ENCODE measurements at regions not wholly inside any gene's neighbourhood (a gene's known extent, or its start where the extent isn't known, plus 50 kb on each side); places are given as distances from the start of the nearest gene placed in this dataset.
"Not testable (repeated sequence)": the region's sequence is repeated elsewhere in the genome, so short reads cannot be mapped to it uniquely, and the experiment has no call there.

GRCh38 chr5:100066020-100066419 is 469.2 kb upstream of the FAM174A start:
- not testable (repeated sequence) for H3K9me3 ChIP-seq (ENCODE audit: control insufficient read depth in 2 of 2, insufficient read depth in 1 of 2, low read length in 1 of 2); H3K36me3 ChIP-seq (ENCODE audit: control insufficient read depth in 2 of 2, insufficient read depth in 2 of 2, low read length in 1 of 2); H3K27ac ChIP-seq (ENCODE audit: low read depth in 1 of 2, low read length in 1 of 2); H3K4me1 ChIP-seq (ENCODE audit: control insufficient read depth in 2 of 2, insufficient read depth in 2 of 2, low read length in 2 of 2); DNase-seq (ENCODE audit: low read depth in 6 of 9, low spot score in 9 of 9); H3K4me3 ChIP-seq (ENCODE audit: low read length in 2 of 2); H3K27me3 ChIP-seq (ENCODE audit: control insufficient read depth in 2 of 2, insufficient read depth in 1 of 2, low read length in 1 of 2)
- WGBS, result 96% methylated on average over 17 of the region's 17 CpGs

DNA sequence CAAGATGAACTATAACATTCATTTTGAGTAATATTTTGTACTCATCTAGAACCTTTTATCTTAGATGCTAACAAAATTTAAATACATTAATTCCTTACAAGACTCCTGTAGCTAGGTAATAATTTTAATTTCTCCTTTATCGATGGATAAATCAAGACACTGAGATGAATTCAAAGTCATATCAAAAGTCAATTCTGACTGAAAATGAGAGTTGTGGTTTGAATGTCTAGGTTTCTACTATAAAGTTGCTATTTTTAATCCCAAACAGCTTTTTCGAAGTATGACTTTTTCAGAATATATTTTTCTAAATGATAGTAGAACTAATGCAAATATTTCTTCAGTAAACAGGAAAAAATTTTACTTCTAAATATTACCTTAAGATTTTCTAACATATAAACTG is 491.7 kb upstream of the FAM174A start:
- Histone ChIP-seq H3K36me3 (ENCODE audit: control insufficient read depth in 2 of 2, insufficient read depth in 2 of 2, low read length in 1 of 2) (no peaks in the 10 kb centered on the region), H3K4me3 (ENCODE audit: low read length in 2 of 2) (no peak overlapping the region), H3K27me3 (ENCODE audit: control insufficient read depth in 2 of 2, insufficient read depth in 1 of 2, low read length in 1 of 2) (no peaks in the 10 kb centered on the region), H3K27ac (ENCODE audit: low read depth in 1 of 2, low read length in 1 of 2) (no peak overlapping the region), H3K9me3 (ENCODE audit: control insufficient read depth in 2 of 2, insufficient read depth in 1 of 2, low read length in 1 of 2) (no peaks in the 10 kb centered on the region), H3K4me1 (ENCODE audit: control insufficient read depth in 2 of 2, insufficient read depth in 2 of 2, low read length in 2 of 2) (no peaks in the 10 kb centered on the region)
- DNase-seq (ENCODE audit: low read depth in 6 of 9, low spot score in 9 of 9), result no peak
- WGBS, result 92% methylated on average over 2 of the region's 2 CpGs

DNA sequence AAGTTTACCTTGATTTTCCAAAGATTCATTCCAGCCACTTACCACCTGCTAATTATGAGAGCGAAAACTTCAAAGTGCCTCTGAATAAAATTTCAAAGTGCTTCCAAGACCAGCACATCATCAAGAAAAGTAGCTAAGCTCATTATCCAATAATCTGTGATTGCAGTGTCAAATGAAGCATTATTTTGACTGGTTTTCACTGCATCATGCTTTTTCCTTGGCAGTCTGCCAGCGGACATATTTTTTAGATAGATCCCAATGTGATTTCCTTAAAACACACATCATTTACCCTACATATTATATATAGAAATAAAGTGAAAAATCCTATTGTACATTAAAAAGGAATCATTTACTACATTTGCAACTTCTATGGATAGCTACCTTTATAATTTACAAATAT is 508.6 kb upstream of the FAM174A start:
- WGBS, result 92% methylated on average over 2 of the region's 2 CpGs
- Histone ChIP-seq H3K4me3 (ENCODE audit: low read length in 2 of 2) (no peak overlapping the region), H3K9me3 (ENCODE audit: control insufficient read depth in 2 of 2, insufficient read depth in 1 of 2, low read length in 1 of 2) (no peaks in the 10 kb centered on the region), H3K27ac (ENCODE audit: low read depth in 1 of 2, low read length in 1 of 2) (no peak overlapping the region), H3K36me3 (ENCODE audit: control insufficient read depth in 2 of 2, insufficient read depth in 2 of 2, low read length in 1 of 2) (no peaks in the 10 kb centered on the region), H3K27me3 (ENCODE audit: control insufficient read depth in 2 of 2, insufficient read depth in 1 of 2, low read length in 1 of 2) (no peaks in the 10 kb centered on the region), H3K4me1 (ENCODE audit: control insufficient read depth in 2 of 2, insufficient read depth in 2 of 2, low read length in 2 of 2) (no peaks in the 10 kb centered on the region)
- no peak for DNase-seq (ENCODE audit: low read depth in 6 of 9, low spot score in 9 of 9)

- H3K4me3 ChIP-seq (ENCODE audit: low read length in 2 of 2), result no peak overlapping the region
- DNase-seq (ENCODE audit: low read depth in 6 of 9, low spot score in 9 of 9), result no peak
- no peak overlapping the region for H3K27ac ChIP-seq (ENCODE audit: low read depth in 1 of 2, low read length in 1 of 2)
- H3K9me3 ChIP-seq (ENCODE audit: control insufficient read depth in 2 of 2, insufficient read depth in 1 of 2, low read length in 1 of 2), result no peaks in the 10 kb centered on the region
- no peaks in the 10 kb centered on the region for H3K27me3 ChIP-seq (ENCODE audit: control insufficient read depth in 2 of 2, insufficient read depth in 1 of 2, low read length in 1 of 2)
- no peaks in the 10 kb centered on the region for H3K4me1 ChIP-seq (ENCODE audit: control insufficient read depth in 2 of 2, insufficient read depth in 2 of 2, low read length in 2 of 2)
- no peaks in the 10 kb centered on the region for H3K36me3 ChIP-seq (ENCODE audit: control insufficient read depth in 2 of 2, insufficient read depth in 2 of 2, low read length in 1 of 2)
Measured at GRCh38 chr5:100023536-100023935, 511.6 kb upstream of the FAM174A start.

DNA sequence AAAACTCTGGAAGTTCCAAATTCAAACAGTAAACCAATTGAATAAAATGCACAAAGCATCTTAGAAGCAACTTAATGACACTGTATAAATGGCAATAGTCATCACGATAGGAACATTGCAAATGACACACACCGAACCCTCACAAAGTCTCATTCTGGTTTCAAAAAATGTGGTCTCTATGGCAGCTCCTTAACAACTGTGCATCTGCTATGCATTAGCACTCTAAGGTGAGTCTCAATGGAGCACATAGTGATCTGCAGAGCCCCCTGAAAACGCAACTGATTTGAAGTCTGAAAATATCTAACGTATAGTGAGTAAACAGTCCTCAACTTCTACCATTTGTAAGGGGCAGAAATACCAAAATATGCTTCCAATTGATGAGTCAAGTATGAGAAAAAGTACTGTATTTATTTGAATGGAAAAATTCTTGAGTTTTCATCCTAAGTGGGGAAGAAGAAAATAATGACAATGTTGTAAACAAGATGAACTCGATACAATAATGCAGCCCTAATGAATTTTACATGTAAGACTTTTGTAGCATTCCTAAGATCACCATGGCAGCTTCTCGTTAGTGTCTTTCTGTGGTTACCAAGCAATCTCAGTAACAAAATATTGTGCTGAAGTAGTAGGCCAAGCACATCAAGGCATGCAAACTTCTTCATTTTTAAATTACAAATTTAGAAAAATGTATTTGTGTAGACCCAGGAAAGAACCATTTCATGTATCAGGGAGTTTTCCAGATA is 517.5 kb upstream of the FAM174A start:
- Histone ChIP-seq H3K9me3 (ENCODE audit: control insufficient read depth in 2 of 2, insufficient read depth in 1 of 2, low read length in 1 of 2) (no peaks in the 10 kb centered on the region), H3K27ac (ENCODE audit: low read depth in 1 of 2, low read length in 1 of 2) (no peak overlapping the region), H3K4me1 (ENCODE audit: control insufficient read depth in 2 of 2, insufficient read depth in 2 of 2, low read length in 2 of 2) (no peaks in the 10 kb centered on the region), H3K4me3 (ENCODE audit: low read length in 2 of 2) (no peak overlapping the region), H3K27me3 (ENCODE audit: control insufficient read depth in 2 of 2, insufficient read depth in 1 of 2, low read length in 1 of 2) (no peaks in the 10 kb centered on the region), H3K36me3 (ENCODE audit: control insufficient read depth in 2 of 2, insufficient read depth in 2 of 2, low read length in 1 of 2) (no peaks in the 10 kb centered on the region)
- 89% methylated on average over 6 of the region's 6 CpGs for WGBS
- DNase-seq (ENCODE audit: low read depth in 6 of 9, low spot score in 9 of 9), result no peak

DNA sequence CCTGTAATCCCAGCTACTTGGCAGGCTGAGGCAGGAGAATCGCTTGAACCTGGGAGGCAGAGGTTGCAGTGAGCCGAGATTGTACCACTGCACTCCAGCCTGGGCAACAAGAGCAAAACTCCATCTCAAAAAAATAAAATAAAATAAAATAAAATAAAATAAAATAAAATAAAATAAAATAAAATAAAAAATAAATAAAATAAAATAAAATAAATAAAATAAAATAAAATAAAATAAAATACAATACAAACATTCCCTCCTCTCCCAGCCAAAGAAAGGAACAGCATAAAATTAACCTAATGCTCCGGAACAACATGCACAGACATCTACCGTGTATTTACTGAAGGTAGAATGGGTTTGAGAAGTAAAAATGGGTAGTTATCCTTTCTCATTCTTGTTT is 521.9 kb upstream of the FAM174A start:
- H3K27me3 ChIP-seq (ENCODE audit: control insufficient read depth in 2 of 2, insufficient read depth in 1 of 2, low read length in 1 of 2); H3K9me3 ChIP-seq (ENCODE audit: control insufficient read depth in 2 of 2, insufficient read depth in 1 of 2, low read length in 1 of 2); H3K27ac ChIP-seq (ENCODE audit: low read depth in 1 of 2, low read length in 1 of 2); H3K36me3 ChIP-seq (ENCODE audit: control insufficient read depth in 2 of 2, insufficient read depth in 2 of 2, low read length in 1 of 2); H3K4me3 ChIP-seq (ENCODE audit: low read length in 2 of 2); H3K4me1 ChIP-seq (ENCODE audit: control insufficient read depth in 2 of 2, insufficient read depth in 2 of 2, low read length in 2 of 2); DNase-seq (ENCODE audit: low read depth in 6 of 9, low spot score in 9 of 9): not testable (repeated sequence)
- WGBS, result 83% methylated on average over 4 of the region's 4 CpGs

DNA sequence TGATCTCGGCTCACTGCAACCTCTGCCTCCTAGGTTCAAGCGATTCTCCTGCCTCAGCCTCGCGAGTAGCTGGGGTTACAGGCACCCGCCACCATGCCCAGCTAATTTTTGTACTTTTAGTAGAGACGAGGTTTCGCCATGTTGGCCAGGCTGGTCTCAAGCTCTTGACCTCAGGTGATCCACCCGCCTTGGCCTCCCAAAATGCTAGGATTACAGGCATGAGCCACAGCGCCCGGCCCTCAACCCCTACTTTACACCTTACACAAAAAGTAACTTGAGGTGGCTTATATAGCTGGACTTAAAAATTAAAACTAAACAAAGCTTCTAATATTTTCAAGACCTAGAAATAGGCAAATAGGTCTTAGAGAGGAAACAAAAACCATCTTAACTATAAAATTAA is 524.0 kb upstream of the FAM174A start:
- H3K27ac ChIP-seq (ENCODE audit: low read depth in 1 of 2, low read length in 1 of 2); H3K27me3 ChIP-seq (ENCODE audit: control insufficient read depth in 2 of 2, insufficient read depth in 1 of 2, low read length in 1 of 2); DNase-seq (ENCODE audit: low read depth in 6 of 9, low spot score in 9 of 9); H3K4me3 ChIP-seq (ENCODE audit: low read length in 2 of 2); H3K9me3 ChIP-seq (ENCODE audit: control insufficient read depth in 2 of 2, insufficient read depth in 1 of 2, low read length in 1 of 2); H3K36me3 ChIP-seq (ENCODE audit: control insufficient read depth in 2 of 2, insufficient read depth in 2 of 2, low read length in 1 of 2); H3K4me1 ChIP-seq (ENCODE audit: control insufficient read depth in 2 of 2, insufficient read depth in 2 of 2, low read length in 2 of 2): not testable (repeated sequence)
- WGBS, result 94% methylated on average over 10 of the region's 10 CpGs

GRCh38 chr5:100004969-100005368 is 530.2 kb upstream of the FAM174A start:
- no peaks in the 10 kb centered on the region for H3K27me3 ChIP-seq (ENCODE audit: control insufficient read depth in 2 of 2, insufficient read depth in 1 of 2, low read length in 1 of 2)
- no peak overlapping the region for H3K27ac ChIP-seq (ENCODE audit: low read depth in 1 of 2, low read length in 1 of 2)
- H3K4me1 ChIP-seq (ENCODE audit: control insufficient read depth in 2 of 2, insufficient read depth in 2 of 2, low read length in 2 of 2), result no peaks in the 10 kb centered on the region
- no peaks in the 10 kb centered on the region for H3K9me3 ChIP-seq (ENCODE audit: control insufficient read depth in 2 of 2, insufficient read depth in 1 of 2, low read length in 1 of 2)
- H3K4me3 ChIP-seq (ENCODE audit: low read length in 2 of 2), result no peak overlapping the region
- H3K36me3 ChIP-seq (ENCODE audit: control insufficient read depth in 2 of 2, insufficient read depth in 2 of 2, low read length in 1 of 2), result no peaks in the 10 kb centered on the region
- no peak for DNase-seq (ENCODE audit: low read depth in 6 of 9, low spot score in 9 of 9)

GRCh38 chr5:99998319-99998718 is 536.9 kb upstream of the FAM174A start:
- H3K36me3 ChIP-seq (ENCODE audit: control insufficient read depth in 2 of 2, insufficient read depth in 2 of 2, low read length in 1 of 2), result no peaks in the 10 kb centered on the region
- 57% methylated on average over 2 of the region's 2 CpGs for WGBS
- no peak for DNase-seq (ENCODE audit: low read depth in 6 of 9, low spot score in 9 of 9)
- no peaks in the 10 kb centered on the region for H3K9me3 ChIP-seq (ENCODE audit: control insufficient read depth in 2 of 2, insufficient read depth in 1 of 2, low read length in 1 of 2)
- H3K4me1 ChIP-seq (ENCODE audit: control insufficient read depth in 2 of 2, insufficient read depth in 2 of 2, low read length in 2 of 2), result no peaks in the 10 kb centered on the region
- no peaks in the 10 kb centered on the region for H3K27me3 ChIP-seq (ENCODE audit: control insufficient read depth in 2 of 2, insufficient read depth in 1 of 2, low read length in 1 of 2)
- no peak overlapping the region for H3K4me3 ChIP-seq (ENCODE audit: low read length in 2 of 2)
- H3K27ac ChIP-seq (ENCODE audit: low read depth in 1 of 2, low read length in 1 of 2), result no peak overlapping the region

- Histone ChIP-seq H3K4me3 (ENCODE audit: low read length in 2 of 2) (no peak overlapping the region), H3K9me3 (ENCODE audit: control insufficient read depth in 2 of 2, insufficient read depth in 1 of 2, low read length in 1 of 2) (no peaks in the 10 kb centered on the region), H3K4me1 (ENCODE audit: control insufficient read depth in 2 of 2, insufficient read depth in 2 of 2, low read length in 2 of 2) (no peaks in the 10 kb centered on the region), H3K36me3 (ENCODE audit: control insufficient read depth in 2 of 2, insufficient read depth in 2 of 2, low read length in 1 of 2) (no peaks in the 10 kb centered on the region), H3K27me3 (ENCODE audit: control insufficient read depth in 2 of 2, insufficient read depth in 1 of 2, low read length in 1 of 2) (no peaks in the 10 kb centered on the region), H3K27ac (ENCODE audit: low read depth in 1 of 2, low read length in 1 of 2) (no peak overlapping the region)
- DNase-seq (ENCODE audit: low read depth in 6 of 9, low spot score in 9 of 9), result no peak
- WGBS, result 97% methylated on average over 2 of the region's 2 CpGs
Measured at GRCh38 chr5:99995407-99995806, 539.8 kb upstream of the FAM174A start.

Data from thymus (tissue), 11 donors.